AG09319 (cell line): ENCODE measurements at regions not wholly inside any gene's neighbourhood (a gene's known extent, or its start where the extent isn't known, plus 50 kb on each side); places are given as distances from the start of the nearest gene placed in this dataset.

ENCODE experiments used
- DNase-seq: peaks from one replicate; pipeline ENCODE4 v3.0.0-alpha.2; 2010; ENCODE audit warnings: low read depth; ENCODE audit errors: extremely low read depth
- TF ChIP-seq, protein P1 (sequence below): IDR thresholded peaks from 2 replicates; pipeline ENCODE4 v1.5.1; 2011; ENCODE audit warnings: low read depth, mild to moderate bottlenecking, inconsistent platforms, low read length, moderate library complexity

DNA sequence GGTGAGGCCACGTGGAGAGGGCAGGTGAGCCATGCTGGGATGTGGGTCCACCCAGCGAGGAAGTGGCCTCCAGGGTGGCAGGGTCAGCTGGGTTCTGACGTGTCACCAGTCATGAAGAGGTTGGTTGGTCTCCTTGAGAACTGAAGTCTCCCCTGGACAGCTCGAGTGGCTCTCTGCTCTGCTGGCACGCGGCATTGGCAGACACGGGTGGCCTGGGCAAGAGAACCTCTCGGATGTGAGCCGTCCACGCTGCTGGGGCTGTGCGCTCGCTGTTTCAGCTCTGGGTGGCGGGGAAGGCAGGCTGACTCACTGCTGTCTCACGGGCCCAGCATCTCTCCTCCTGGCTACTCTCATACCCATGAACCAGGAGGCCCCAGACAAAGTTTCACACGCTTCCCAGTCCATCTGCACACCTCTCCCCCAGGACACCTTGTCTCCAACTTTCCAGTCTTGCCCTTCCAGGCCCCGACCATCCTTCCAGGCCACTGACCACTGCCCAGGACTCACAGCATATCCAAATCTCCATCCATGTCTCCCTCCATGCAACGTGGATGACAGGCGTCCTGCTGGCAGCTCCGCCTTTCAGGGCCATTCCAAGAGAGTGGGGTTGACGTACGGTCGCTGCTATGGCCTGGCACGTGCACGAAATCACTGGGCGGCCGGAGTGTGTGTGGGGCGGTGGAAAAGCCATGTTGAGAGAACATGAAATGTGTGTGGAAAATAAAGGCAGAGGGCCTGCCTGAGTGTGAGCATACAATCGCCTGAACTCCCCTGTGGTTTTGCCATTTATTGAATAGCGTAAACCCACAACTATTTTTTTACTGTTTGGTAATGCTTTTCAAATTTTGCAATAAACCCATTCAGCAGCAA lies 145.0 kb upstream of the COL5A1 start:
- DNase-seq, result no peak

DNA sequence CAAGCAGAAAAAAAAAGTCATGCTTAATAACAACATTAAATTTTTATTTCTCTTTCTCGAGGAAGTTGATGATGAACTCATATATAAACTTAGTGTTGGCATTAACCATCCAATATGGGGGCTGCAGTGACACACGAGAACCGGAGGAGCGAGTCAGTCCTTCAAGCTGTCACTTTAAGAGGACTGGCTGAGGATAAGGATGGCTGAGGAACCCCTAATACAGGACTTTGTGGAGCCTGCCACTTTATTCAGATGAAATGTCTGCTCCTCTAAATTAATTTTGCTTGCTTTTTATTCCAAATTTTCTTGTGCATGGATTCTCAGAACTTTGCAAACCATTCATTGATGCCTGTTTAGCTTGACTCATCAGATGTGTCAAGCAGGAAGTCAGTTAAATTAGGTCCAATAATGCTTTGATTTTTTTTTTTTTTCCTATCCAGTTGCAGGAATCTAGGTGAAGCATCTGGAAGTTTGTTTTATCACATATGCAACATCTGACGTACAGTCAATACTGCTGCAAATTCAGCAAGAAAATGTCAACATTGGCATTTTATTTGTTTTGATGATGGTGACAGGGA lies 144.2 kb upstream of the COL5A1 start:
- no peak for DNase-seq
- TF ChIP-seq, protein P1, sequence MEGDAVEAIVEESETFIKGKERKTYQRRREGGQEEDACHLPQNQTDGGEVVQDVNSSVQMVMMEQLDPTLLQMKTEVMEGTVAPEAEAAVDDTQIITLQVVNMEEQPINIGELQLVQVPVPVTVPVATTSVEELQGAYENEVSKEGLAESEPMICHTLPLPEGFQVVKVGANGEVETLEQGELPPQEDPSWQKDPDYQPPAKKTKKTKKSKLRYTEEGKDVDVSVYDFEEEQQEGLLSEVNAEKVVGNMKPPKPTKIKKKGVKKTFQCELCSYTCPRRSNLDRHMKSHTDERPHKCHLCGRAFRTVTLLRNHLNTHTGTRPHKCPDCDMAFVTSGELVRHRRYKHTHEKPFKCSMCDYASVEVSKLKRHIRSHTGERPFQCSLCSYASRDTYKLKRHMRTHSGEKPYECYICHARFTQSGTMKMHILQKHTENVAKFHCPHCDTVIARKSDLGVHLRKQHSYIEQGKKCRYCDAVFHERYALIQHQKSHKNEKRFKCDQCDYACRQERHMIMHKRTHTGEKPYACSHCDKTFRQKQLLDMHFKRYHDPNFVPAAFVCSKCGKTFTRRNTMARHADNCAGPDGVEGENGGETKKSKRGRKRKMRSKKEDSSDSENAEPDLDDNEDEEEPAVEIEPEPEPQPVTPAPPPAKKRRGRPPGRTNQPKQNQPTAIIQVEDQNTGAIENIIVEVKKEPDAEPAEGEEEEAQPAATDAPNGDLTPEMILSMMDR, result no peak

More for the DNA sequence above, 145.0 kb upstream of the COL5A1 start:
- TF ChIP-seq, protein P1, result no peak

DNA sequence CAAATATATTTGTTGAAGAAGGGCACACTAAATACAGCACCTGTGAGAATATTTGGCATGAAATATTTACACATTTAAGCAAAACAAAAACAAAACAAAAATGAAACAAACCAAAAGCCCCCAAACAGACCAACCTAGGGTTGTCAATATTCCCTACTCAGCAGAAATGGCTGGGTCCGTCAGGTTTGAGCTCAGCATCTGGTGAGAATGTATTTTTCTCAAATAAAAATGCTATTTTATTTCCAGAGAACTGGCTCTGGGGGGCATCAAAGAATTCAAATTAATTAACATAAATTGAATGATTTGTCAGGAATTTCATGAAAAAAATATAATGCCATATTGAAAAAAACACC lies 142.8 kb upstream of the COL5A1 start:
- TF ChIP-seq, protein P1, result no peak
- no peak for DNase-seq

DNA sequence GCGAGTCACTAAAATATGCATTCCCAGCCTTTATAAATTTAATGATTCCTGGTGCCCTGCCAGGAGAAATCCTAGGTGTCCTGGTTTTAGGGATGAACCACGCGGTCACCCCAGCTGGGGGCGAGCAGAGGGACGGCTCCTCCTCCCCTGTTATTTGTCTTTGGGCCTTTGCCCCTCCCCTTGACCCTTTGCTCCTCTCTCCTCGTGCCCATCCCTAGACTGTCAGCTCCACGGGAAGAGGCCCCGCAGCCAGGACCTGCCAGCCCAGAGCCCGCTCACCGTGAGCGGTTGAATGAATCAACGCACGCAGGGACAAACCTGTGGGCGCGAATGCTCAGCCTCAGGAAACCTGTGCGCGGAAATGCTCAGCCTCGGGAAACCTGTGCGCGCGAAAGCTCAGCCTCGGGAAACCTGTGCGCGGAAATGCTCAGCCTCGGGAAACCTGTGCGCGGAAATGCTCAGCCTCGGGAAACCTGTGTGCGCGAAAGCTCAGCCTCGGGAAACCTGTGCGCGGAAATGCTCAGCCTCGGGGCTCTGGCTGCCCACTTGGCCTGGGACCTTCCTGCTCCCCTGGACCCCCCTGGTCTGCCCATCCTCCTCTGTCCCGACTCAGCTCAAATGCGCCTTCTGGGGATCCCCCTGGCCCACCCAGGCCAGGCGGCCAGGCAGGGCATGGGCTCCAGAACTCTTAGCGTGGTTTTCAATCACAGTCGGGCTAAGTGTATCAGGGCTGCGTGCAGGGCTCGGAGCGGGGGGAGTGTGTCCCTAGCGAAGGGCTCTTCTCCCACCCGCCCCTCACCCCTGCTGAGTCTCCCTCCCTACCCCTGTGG lies 140.5 kb upstream of the COL5A1 start:
- TF ChIP-seq, protein P1, result no peak
- DNase-seq, result no peak

DNA sequence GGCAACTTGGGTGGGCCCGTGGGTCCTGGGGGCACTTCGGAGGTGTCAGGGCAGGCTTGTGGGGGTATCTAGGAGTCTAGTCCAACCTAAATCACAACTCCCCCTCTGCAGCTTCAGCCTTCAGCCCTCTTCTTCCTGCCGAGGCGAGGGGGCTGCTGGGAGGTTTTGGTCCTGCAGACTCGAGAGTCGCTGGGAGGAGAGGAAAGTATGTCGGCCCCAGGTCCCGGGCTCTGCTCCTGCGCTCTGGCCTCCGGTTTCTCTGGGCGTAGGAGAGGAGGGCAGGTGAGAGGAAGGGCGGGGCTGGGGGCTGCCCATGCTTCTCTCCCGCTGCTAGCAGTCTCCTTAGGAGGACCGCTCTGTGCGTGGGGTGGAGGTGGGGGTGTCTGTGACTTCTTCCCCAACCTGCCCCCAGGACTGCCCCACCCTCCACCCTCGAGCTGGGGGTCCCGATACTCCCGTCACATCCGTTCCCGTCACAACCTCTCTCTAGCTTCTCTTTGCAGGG lies 139.8 kb upstream of the COL5A1 start:
- DNase-seq, result no peak
- TF ChIP-seq, protein P1, result no peak

DNA sequence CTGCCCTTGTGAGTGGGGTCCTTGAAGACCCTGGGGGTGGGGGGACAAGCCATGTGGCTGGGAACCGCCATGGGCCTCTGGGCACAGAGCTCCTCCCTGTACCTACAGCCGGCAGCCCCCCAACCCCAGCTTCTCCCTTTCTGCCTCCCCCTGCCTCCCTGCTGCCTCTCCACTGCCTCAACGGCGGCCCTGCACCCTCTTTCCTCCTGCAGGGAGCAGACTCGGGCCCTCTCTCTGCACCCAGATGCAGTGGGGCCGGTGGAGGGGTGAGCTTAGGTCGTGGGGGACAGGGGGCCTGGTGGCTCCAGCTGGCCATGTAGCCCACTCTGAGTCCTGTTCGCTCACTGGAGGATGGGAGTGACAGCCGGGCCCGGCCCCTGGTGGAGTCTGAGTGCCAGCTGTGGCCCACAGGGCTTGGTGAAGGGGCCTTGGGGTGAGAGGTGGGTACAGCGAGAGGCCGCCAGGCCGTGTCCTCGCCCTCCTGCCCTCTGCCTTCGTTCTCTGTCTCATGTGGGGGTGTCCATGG lies 139.3 kb upstream of the COL5A1 start:
- TF ChIP-seq, protein P1, result no peak
- DNase-seq, result no peak
